IgD-negative memory B cell (primary cell): ENCODE measurements at regions not wholly inside any gene's neighbourhood (a gene's known extent, or its start where the extent isn't known, plus 50 kb on each side); places are given as distances from the start of the nearest gene placed in this dataset.
A peak's percentile ranks its signal among the peaks of the same experiment; 100 is the strongest.

ENCODE experiments used
- H3K27ac Mint-ChIP-seq, 3 donors: one replicate each; pipeline ENCODE4 v1.8.0; 2020 to 2022; ENCODE audit warnings: mild to moderate bottlenecking in 3 of 3, mixed read lengths in 3 of 3, moderate library complexity in 1 of 3
- H3K27me3 Mint-ChIP-seq: one replicate; pipeline ENCODE4 v1.8.0; 2021; ENCODE audit warnings: mixed read lengths
- H3K36me3 Mint-ChIP-seq: one replicate; pipeline ENCODE4 v1.8.0; 2020; ENCODE audit warnings: mild to moderate bottlenecking, mixed read lengths
- H3K4me1 Mint-ChIP-seq, 3 donors: one replicate each; pipeline ENCODE4 v1.8.0; 2020 to 2022; ENCODE audit warnings: mixed read lengths in 3 of 3, mild to moderate bottlenecking in 1 of 3
- H3K4me3 Mint-ChIP-seq, 4 donors: one replicate each; pipeline ENCODE4 v1.8.0; 2020 to 2022; ENCODE audit warnings: mild to moderate bottlenecking in 4 of 4, mixed read lengths in 4 of 4, moderate library complexity in 3 of 4
- H3K9me3 Mint-ChIP-seq, 3 donors: one replicate each; pipeline ENCODE4 v1.8.0; 2020 to 2021; ENCODE audit warnings: mixed read lengths in 3 of 3, mild to moderate bottlenecking in 1 of 3

DNA sequence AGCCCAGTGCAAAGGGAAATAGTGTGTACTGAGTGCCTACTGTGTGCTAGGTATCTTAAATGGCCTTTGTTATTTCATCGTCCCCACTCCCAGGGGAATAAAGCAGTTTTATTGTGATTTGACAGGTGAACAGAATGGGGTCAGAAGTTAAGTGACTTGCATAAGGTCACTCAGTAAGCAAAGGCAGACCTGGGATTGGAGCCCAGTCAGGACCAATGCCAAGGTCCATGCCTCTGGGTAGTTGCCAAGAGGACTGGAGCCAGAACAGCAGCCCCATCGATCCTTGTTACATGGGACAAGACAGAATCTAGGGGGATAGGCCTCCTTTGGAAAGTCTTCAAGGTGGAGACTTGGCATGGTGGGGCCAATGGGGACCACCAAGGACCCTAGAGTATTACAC is 227.4 kb upstream of the PWP1 start:
- H3K9me3 Mint-ChIP-seq = peaks cover 2 to 11% (median 5%) of the 10 kb centered on the region in 3 donors
- no peak overlapping the region for H3K4me3 Mint-ChIP-seq
- H3K36me3 Mint-ChIP-seq = no peaks in the 10 kb centered on the region
- H3K4me1 Mint-ChIP-seq = peaks cover 0 to 3% (median 0%) of the 10 kb centered on the region in 3 donors
- H3K27ac Mint-ChIP-seq = no peak overlapping the region
- H3K27me3 Mint-ChIP-seq = peaks cover 1% of the 10 kb centered on the region

DNA sequence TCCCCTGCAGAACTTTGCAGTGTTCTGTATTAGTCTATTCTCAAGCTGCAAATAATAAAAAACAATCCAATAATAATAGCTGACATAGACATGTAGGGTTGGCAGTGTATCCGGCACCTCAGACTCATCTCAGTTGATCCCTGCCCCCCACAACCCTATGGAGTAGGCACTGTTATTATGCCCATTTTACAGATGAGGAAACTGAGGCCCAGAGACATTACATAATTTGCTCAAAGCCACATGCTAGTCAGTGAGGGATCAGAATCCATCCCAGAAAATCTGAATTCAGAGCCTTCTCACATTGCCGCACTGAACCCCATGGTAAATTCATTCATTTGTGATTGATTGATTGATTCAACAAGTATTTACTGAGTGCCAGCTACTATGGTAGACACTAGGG is 226.6 kb upstream of the PWP1 start:
- Mint-ChIP-seq H3K4me1 (peaks cover 0 to 3% (median 0%) of the 10 kb centered on the region in 3 donors), H3K9me3 (peaks cover 0 to 8% (median 3%) of the 10 kb centered on the region in 3 donors), H3K36me3 (no peaks in the 10 kb centered on the region), H3K27me3 (peaks cover 1% of the 10 kb centered on the region), H3K4me3 (no peak overlapping the region), H3K27ac (no peak overlapping the region)

DNA sequence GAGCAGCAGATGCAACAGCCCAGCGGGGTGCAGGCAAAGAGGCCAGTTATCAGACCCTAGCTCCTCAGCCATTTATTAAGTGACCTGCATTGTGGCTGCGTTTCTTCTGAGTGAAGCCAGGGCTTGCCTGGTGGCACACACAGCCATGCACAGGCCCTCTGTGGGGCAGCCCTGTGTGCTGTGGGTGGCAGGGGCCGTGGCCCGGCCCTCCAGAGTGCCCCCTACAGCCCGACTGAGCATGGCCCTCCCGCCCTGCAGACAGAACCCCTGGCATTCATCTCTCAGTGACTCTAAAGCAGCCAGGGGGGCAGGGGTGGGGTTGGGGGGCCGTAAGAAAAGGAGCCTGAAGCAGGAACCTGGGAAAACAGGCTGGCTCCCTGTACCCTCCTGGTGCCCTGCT is 226.0 kb upstream of the PWP1 start:
- Mint-ChIP-seq H3K27me3 (peaks cover 1% of the 10 kb centered on the region), H3K27ac (no peak overlapping the region), H3K9me3 (peaks cover 0 to 8% (median 3%) of the 10 kb centered on the region in 3 donors), H3K4me1 (peaks cover 0 to 3% (median 0%) of the 10 kb centered on the region in 3 donors), H3K36me3 (no peaks in the 10 kb centered on the region), H3K4me3 (no peak overlapping the region)

DNA sequence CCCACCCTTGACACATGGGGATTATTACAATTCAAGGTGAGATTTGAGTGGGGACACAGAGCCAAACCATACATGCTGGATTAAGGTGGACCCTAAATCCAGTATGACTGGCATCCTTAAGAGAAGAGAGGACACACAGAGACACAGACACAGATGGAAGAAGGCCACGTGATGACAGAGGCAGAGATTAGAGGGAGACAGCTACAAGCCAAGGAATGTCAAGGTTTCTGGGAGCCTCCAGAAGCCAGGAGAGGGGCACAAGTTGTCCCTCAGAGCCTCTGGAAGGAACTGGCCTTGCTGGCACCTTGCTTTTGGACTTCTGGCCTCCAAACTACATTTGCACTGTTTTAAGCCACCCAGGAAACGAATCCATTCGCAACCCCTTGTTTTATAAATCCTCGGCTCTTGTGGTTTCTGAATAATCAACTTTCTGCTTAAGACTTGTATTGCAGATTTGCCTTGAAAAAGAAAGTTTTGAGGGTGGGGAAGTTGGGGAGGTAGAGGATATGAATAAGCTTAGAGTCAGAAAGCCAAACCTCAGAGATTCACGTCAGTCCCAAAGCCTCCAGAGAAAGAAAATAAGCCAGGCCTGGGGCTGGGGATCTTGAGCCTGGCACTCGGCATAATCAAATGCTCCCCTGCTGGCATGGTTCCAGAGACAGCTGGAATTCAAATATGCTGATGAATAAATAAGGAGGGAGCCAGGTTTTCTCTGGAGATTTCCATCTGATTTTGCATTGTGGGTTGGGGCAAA is 224.2 kb upstream of the PWP1 start:
- Mint-ChIP-seq H3K4me1 (peaks cover 0 to 3% (median 0%) of the 10 kb centered on the region in 3 donors), H3K9me3 (peaks cover 0 to 8% (median 3%) of the 10 kb centered on the region in 3 donors), H3K27me3 (peaks cover 1% of the 10 kb centered on the region), H3K4me3 (no peak overlapping the region), H3K36me3 (no peaks in the 10 kb centered on the region), H3K27ac (no peak overlapping the region)

DNA sequence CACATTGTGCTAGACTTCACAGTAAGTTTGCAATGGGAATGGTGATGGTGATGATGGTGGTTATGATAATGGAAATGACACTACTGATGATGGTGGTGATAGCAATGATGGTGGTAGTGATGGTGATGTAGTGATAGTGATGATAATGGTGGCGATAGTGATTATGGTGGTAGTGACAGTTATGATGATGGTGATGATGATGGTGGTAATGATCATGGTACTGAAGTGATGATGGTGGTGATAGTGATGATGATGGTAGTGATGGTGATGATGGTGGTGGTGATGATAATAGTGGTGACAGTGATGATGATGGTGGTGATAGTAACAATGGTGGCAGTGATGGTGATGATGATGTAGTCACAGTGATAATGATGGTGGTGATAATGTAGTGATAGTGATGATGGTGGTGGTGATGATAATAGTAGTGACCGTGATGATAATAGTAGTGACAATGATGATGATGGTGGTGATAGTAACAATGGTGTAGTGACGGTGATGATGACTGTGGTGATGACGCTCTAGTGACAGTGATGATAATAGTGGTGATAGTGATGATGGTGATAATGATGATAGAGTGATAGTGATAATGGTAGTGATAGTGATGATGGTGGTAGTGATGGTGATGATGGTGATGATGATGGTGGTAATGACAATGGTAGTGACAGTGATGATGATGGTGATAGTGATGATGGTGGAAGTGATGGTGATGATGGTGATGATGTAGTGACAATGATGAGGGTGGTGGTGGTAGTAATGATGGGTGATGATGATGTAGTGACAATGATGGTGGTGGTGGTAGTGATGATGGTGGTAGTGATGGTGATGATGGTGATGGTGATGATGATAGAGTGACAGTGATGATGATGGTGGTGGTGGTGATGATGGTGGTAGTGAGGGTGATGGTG is 222.9 kb upstream of the PWP1 start:
- H3K4me1 Mint-ChIP-seq = peaks cover 0 to 3% (median 0%) of the 10 kb centered on the region in 3 donors
- no peak overlapping the region for H3K27ac Mint-ChIP-seq

DNA sequence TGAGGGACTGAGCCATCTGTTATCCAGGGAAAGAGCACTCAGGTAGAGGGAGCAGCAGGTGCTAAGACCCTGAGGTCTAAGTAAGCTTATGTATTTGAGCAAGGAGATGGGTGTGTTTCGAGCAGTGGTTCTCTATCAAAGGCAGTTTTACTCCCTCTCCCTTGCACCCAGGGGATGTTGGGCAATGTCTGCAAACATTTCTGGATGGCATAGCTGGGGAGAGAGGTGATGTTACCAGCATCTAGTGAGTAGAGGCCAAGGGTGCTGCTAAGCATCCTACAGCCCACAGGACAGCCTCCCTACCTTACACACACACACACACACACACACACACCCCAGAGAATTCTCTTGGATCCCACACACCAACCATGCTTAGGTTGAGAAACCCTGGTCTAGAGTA is 221.0 kb upstream of the PWP1 start:
- no peaks in the 10 kb centered on the region for H3K27me3 Mint-ChIP-seq
- H3K36me3 Mint-ChIP-seq = no peaks in the 10 kb centered on the region
- H3K4me3 Mint-ChIP-seq = no peak overlapping the region
- peaks cover 0 to 8% (median 3%) of the 10 kb centered on the region in 3 donors for H3K9me3 Mint-ChIP-seq
- H3K4me1 Mint-ChIP-seq = no peaks in the 10 kb centered on the region
- H3K27ac Mint-ChIP-seq = no peak overlapping the region

More for the DNA sequence above, 222.9 kb upstream of the PWP1 start:
- H3K36me3 Mint-ChIP-seq = no peaks in the 10 kb centered on the region
- H3K27me3 Mint-ChIP-seq = no peaks in the 10 kb centered on the region
- peaks cover 0 to 8% (median 3%) of the 10 kb centered on the region in 3 donors for H3K9me3 Mint-ChIP-seq
- H3K4me3 Mint-ChIP-seq = no peak overlapping the region

DNA sequence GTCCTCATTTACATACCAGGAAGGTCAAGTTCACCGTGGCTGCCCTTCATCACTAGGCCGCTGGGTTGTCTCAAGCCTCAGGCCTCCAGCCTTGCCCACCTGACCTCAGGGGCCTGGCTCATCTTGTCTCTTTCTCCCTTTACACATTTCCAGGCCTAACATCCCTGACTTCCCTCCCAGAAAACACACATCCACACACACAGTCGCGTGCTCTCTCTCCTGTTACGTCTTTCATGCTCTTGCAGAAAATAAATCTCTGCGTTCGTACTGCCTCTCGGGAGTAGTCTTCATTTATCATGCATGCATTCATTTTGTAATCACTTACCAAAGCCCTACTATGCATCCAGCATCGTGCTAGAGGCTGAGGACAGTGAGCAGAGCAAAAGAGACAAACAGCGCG is 220.0 kb upstream of the PWP1 start:
- Mint-ChIP-seq H3K36me3 (no peaks in the 10 kb centered on the region), H3K9me3 (peaks cover 0 to 8% (median 3%) of the 10 kb centered on the region in 3 donors), H3K27me3 (no peaks in the 10 kb centered on the region), H3K4me3 (no peak overlapping the region), H3K4me1 (no peaks in the 10 kb centered on the region), H3K27ac (peak overlapping the region in 1 of 3 donors; percentile 14)

DNA sequence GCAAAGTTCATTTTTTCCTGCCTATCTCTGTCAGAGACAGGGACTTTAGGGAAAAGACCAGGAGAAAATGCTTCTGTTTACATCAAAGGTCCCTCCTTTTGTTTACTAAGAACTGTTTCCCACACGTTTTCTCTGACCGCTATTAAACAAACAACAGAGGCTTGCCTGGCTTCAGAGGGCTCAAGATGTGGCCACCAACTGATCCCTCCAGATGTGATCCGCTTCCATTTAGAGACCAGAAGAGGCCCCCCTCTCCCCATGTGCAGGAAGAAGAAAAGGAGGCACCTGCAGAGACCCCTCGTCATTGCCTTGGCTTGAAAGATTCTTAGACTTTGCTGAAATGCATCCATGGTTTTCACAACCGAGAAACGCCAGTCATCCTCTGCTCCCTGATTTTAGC is 217.9 kb upstream of the PWP1 start:
- Mint-ChIP-seq H3K27me3 (no peaks in the 10 kb centered on the region), H3K27ac (peak overlapping the region in 1 of 3 donors; percentile 18), H3K4me3 (no peak overlapping the region), H3K4me1 (peaks cover 0 to 2% (median under 1%) of the 10 kb centered on the region in 3 donors), H3K9me3 (no peaks in the 10 kb centered on the region), H3K36me3 (no peaks in the 10 kb centered on the region)

DNA sequence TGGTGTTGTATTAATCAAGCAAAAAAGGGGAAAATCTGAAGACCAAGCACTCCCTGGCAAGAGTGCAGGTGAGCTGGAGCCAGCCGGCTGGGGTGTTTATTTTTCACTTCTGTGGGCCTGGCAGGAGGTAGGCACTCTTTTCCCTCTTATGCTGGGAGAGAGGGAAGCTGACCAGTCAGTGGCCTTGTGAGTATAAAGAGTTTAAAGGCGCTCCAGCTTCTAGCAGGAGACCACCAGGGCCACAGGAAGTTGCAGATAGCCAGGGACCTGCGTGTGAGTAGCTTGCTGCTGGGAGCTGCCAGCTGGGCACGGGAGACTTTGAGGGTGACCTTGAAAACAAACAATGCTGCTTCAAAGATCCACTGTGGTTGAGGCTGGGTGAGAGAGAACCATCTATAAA is 217.4 kb upstream of the PWP1 start:
- Mint-ChIP-seq H3K4me1 (peaks cover 2 to 3% (median 3%) of the 10 kb centered on the region in 3 donors), H3K9me3 (no peaks in the 10 kb centered on the region), H3K27ac (peak overlapping the region in 1 of 3 donors; percentile 14), H3K27me3 (no peaks in the 10 kb centered on the region), H3K4me3 (no peak overlapping the region), H3K36me3 (no peaks in the 10 kb centered on the region)

DNA sequence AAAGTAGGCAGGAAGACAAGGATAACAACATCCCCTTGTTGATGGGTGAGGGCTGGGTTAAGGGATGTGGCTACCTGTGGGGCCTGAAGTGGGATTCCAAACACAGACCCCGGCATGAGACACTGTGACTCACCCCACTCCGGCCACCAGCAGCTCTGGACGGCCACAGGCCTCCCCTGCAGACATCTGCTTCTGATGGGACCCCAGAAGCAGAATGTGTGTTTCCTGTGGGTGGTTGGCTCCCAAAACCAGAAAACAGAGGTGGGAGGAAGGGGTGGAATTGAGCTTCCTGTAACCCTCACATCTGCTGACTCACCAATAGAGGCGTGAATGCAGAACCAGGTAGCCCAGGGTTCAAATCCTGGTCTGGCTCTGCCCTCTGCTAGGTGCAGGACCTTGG is 216.6 kb upstream of the PWP1 start:
- Mint-ChIP-seq H3K27me3 (no peaks in the 10 kb centered on the region), H3K4me1 (peaks cover 2 to 4% (median 3%) of the 10 kb centered on the region in 3 donors), H3K36me3 (no peaks in the 10 kb centered on the region), H3K4me3 (no peak overlapping the region), H3K9me3 (no peaks in the 10 kb centered on the region), H3K27ac (no peak overlapping the region)

DNA sequence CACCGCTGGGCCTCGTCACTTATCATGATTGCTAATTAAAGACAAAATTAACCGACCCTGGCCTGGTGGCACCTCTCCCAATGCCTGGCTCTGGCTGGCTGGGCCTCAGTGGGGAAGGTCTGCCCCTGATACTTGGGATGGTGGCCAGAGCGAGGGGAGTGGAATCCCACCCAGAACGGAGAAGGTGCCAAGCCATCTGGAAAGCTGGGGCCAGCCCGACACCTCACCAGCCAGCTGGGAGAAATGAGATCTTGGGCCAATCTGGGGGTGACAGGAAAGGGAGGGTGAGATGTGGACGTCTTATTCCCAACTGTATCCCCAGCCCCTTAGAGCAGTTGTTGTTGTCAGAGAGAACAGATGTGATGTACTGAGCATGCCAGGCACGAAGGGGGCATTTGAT is 215.0 kb upstream of the PWP1 start:
- Mint-ChIP-seq H3K27me3 (peaks cover 3% of the 10 kb centered on the region), H3K36me3 (no peaks in the 10 kb centered on the region), H3K9me3 (no peaks in the 10 kb centered on the region), H3K27ac (no peak overlapping the region), H3K4me3 (no peak overlapping the region), H3K4me1 (peaks cover 13 to 16% (median 14%) of the 10 kb centered on the region in 3 donors)

DNA sequence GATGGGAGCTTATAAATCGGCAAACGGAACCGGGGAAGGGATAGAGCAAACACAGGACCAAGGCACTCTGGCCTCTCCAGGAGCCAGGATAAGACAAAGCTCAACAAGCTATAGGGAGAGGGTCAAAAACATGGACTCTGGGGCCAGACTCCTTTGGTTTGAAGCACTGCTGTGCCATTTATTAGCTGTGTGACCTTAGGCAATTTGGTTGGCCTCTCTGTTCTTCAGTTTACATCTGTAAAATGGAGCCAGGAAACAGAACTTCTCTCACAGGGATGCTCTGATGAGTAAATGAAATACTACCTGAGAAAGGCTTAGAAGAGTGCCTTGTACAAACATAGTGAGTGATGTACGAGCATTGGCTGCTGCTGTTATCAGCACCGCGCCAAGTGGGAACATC is 213.3 kb upstream of the PWP1 start:
- peaks cover 16 to 23% (median 23%) of the 10 kb centered on the region in 3 donors for H3K4me1 Mint-ChIP-seq
- H3K36me3 Mint-ChIP-seq = no peaks in the 10 kb centered on the region
- H3K27ac Mint-ChIP-seq = no peak overlapping the region
- H3K9me3 Mint-ChIP-seq = no peaks in the 10 kb centered on the region
- peaks cover 3% of the 10 kb centered on the region for H3K27me3 Mint-ChIP-seq
- no peak overlapping the region for H3K4me3 Mint-ChIP-seq

DNA sequence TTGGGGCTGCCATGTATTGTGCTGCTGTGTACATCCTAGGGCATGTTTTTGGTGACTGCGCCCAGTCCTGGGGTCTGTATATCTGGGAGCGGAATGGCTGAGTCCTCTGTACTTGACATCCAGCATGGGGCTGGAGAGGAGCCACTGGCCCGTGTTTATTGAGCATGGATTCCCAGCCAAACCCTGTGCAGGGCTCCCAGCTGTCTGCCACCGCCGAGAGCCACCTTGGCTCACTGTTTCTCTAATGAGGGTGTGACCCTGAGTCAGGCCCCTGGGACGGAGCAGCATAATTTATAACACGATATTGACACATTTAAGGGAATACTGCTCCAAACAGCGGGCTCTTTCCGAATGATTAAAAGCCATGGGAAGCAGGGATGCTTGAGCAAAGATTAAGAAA is 211.5 kb upstream of the PWP1 start:
- no peaks in the 10 kb centered on the region for H3K36me3 Mint-ChIP-seq
- peaks cover 3% of the 10 kb centered on the region for H3K27me3 Mint-ChIP-seq
- peak overlapping the region in 1 of 4 donors; percentile 5 for H3K4me3 Mint-ChIP-seq
- peaks cover 16 to 23% (median 23%) of the 10 kb centered on the region in 3 donors for H3K4me1 Mint-ChIP-seq
- peak overlapping the region in 1 of 3 donors; percentile 73 for H3K27ac Mint-ChIP-seq
- H3K9me3 Mint-ChIP-seq = no peaks in the 10 kb centered on the region

DNA sequence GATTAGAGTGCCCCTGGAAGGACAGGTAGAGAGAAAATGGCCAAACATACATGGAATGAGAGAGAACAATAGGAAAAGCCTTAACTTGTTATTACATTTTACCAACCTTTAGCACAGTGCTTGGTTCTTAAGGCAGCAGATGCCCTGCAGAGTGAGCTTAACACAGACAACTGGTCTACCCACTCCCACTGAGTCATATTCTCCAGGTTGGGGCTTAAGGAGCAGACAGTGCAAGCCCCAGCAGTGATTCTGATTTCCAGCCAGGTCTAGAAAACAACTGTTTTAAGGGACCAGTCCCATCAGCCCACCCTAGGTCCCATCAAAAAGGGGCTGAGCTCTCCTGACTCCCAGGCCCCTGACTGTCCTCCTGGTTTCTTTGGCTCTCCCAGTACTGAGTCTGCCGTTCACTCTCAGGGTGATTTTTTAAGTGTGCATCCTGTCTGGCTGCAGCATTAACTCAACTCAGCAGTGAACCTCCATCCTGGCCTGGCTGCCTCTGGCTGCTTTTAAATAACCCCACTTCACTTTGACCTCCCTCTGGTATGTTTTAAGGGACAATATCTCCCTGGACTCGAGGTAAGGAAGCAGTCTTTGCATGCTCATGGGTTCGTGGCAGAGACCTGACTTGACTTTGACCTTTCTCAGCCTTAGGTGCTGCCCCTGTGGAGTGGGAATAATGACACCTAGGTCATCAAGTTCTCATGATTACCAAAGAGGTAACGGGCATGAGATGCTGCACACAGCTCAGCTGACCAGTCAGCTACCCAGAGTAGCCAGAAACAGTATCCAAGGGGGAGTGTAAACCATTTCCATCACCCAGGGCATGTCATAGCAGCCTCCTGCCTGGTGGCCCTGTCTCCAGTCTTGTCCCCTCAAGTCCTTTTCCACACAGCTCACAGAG is 210.7 kb upstream of the PWP1 start:
- Mint-ChIP-seq H3K9me3 (no peaks in the 10 kb centered on the region), H3K27me3 (peaks cover 3% of the 10 kb centered on the region), H3K27ac (peak overlapping the region in 1 of 3 donors; percentile 17), H3K36me3 (no peaks in the 10 kb centered on the region), H3K4me3 (peak overlapping the region in 2 of 4 donors; percentile 25 to 63), H3K4me1 (peaks cover 19 to 23% (median 23%) of the 10 kb centered on the region in 3 donors)
